ENCODE measurements at regions not wholly inside any gene's neighbourhood (a gene's known extent, or its start where the extent isn't known, plus 50 kb on each side); places are given as distances from the start of the nearest gene placed in this dataset.
"Not testable (repeated sequence)": the region's sequence is repeated elsewhere in the genome, so short reads cannot be mapped to it uniquely, and the experiment has no call there.

DNA sequence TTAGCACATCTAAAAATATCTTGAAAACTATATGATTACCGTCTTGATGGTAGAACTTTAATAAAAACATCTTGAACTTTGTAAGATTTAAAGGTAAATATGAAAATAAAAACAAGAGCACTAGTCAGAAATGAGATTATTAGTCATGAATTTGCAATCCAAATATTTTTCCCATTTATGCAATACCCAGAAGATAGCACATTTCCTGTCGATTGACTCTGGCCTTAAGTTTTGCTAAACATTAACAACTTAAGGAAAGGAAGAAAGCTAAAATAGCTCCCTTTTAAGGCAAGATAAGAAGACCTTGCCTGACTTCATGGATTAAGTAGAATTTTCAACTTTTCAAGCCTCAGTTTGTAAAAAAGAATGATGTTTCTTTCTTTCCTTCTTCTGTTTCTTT is 1374.7 kb upstream of the RAG2 start:
- H3K36me3 Mint-ChIP-seq (ENCODE audit: low read depth) = peaks cover 3% of the 10 kb centered on the region

DNA sequence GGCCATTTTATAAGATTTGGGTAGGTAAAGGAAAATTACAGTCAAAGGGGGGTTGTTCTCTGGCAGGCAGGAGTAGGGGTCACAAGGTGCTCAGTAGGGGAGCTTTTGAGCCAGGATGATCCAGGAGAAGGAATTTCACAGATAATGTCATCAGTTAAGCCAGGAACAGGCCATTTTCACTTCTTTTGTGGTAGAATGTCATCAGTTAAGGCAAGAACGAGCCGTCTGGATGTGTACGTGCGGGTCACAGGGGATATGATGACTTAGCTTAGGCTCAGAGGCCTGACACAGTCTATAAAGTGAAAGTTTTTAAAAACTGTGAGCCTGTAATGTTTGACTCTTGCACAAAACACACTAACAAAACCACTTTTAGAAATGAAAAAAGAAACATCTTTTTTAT is 1371.3 kb upstream of the RAG2 start:
- peaks cover 39% of the 10 kb centered on the region for H3K4me1 Mint-ChIP-seq
- WGBS, 2 experiments (ENCODE audit: insufficient coverage in 1 of 2, insufficient read length in 1 of 2) = 48% methylated on average over 4 of the region's 4 CpGs; no CpG with 5 or more reads in 1 of the 2 experiments

More for the DNA sequence above, 1374.7 kb upstream of the RAG2 start:
- 87 to 90% methylated on average over 1 of the region's 2 CpGs for WGBS, 2 experiments (ENCODE audit: insufficient coverage in 1 of 2, insufficient read length in 1 of 2)
- Histone ChIP-seq H3K27ac (ENCODE audit: low read depth, low read length) (no peak overlapping the region), H3K36me3 (ENCODE audit: control insufficient read depth, insufficient read depth, low read length) (no peaks in the 10 kb centered on the region), H3K4me3 (ENCODE audit: low read length) (no peak overlapping the region), H3K9me3 (ENCODE audit: control insufficient read depth, low read length) (peaks cover 8% of the 10 kb centered on the region), H3K4me1 (ENCODE audit: control insufficient read depth, insufficient read depth, low read length) (no peaks in the 10 kb centered on the region), H3K27me3 (ENCODE audit: control insufficient read depth, insufficient read depth, low read length, poor library complexity, severe bottlenecking) (no peaks in the 10 kb centered on the region), H3K9ac (ENCODE audit: extremely low read depth, low read length, poor library complexity, severe bottlenecking) (no peak overlapping the region)
- Mint-ChIP-seq H3K27ac (no peak overlapping the region), H3K9me3 (peaks cover 12% of the 10 kb centered on the region), H3K27me3 (ENCODE audit: insufficient read depth) (no peaks in the 10 kb centered on the region), H3K4me3 (no peak overlapping the region), H3K4me1 (peaks cover 47% of the 10 kb centered on the region)
- DNase-seq = no peak
- no peak for TF ChIP-seq CTCF (conservative IDR thresholded peaks at IDR 0.05)

GRCh38 chr11:37968148-37968547 is 1370.1 kb upstream of the RAG2 start:
- DNase-seq = peak; percentile 54
- Histone ChIP-seq H3K36me3 (ENCODE audit: control insufficient read depth, insufficient read depth, low read length) (no peaks in the 10 kb centered on the region), H3K4me1 (ENCODE audit: control insufficient read depth, insufficient read depth, low read length) (no peaks in the 10 kb centered on the region), H3K9me3 (ENCODE audit: control insufficient read depth, low read length) (peaks cover 16% of the 10 kb centered on the region), H3K4me3 (ENCODE audit: low read length) (no peak overlapping the region), H3K27ac (ENCODE audit: low read depth, low read length) (no peak overlapping the region), H3K27me3 (ENCODE audit: control insufficient read depth, insufficient read depth, low read length, poor library complexity, severe bottlenecking) (no peaks in the 10 kb centered on the region), H3K9ac (ENCODE audit: extremely low read depth, low read length, poor library complexity, severe bottlenecking) (no peak overlapping the region)
- H3K27ac Mint-ChIP-seq = peak overlapping the region; percentile 58
- H3K9me3 Mint-ChIP-seq = peaks cover 18% of the 10 kb centered on the region
- H3K36me3 Mint-ChIP-seq (ENCODE audit: low read depth) = peaks cover 8% of the 10 kb centered on the region
- H3K4me1 Mint-ChIP-seq = peaks cover 41% of the 10 kb centered on the region
- 74 to 88% methylated on average over 8 to 10 of the region's 10 CpGs for WGBS, 2 experiments (ENCODE audit: insufficient coverage in 1 of 2, insufficient read length in 1 of 2)
- H3K27me3 Mint-ChIP-seq (ENCODE audit: insufficient read depth) = no peaks in the 10 kb centered on the region
- TF ChIP-seq CTCF (conservative IDR thresholded peaks at IDR 0.05) = no peak
- no peak overlapping the region for H3K4me3 Mint-ChIP-seq

More for the DNA sequence above, 1371.3 kb upstream of the RAG2 start:
- H3K4me3 ChIP-seq (ENCODE audit: low read length); H3K36me3 ChIP-seq (ENCODE audit: control insufficient read depth, insufficient read depth, low read length); H3K27ac ChIP-seq (ENCODE audit: low read depth, low read length); H3K4me1 ChIP-seq (ENCODE audit: control insufficient read depth, insufficient read depth, low read length); H3K9ac ChIP-seq (ENCODE audit: extremely low read depth, low read length, poor library complexity, severe bottlenecking); H3K27me3 ChIP-seq (ENCODE audit: control insufficient read depth, insufficient read depth, low read length, poor library complexity, severe bottlenecking); H3K27me3 Mint-ChIP-seq (ENCODE audit: insufficient read depth); H3K36me3 Mint-ChIP-seq (ENCODE audit: low read depth); H3K4me3 Mint-ChIP-seq: not testable (repeated sequence)
- peaks cover 16% of the 10 kb centered on the region for H3K9me3 ChIP-seq (ENCODE audit: control insufficient read depth, low read length)
- peaks cover 18% of the 10 kb centered on the region for H3K9me3 Mint-ChIP-seq
- H3K27ac Mint-ChIP-seq = peak overlapping the region; percentile 85
- peak; percentile 76 for DNase-seq

GRCh38 chr11:37967635-37968034 is 1369.6 kb upstream of the RAG2 start:
- Histone ChIP-seq H3K36me3 (ENCODE audit: control insufficient read depth, insufficient read depth, low read length) (no peaks in the 10 kb centered on the region), H3K27me3 (ENCODE audit: control insufficient read depth, insufficient read depth, low read length, poor library complexity, severe bottlenecking) (no peaks in the 10 kb centered on the region), H3K9ac (ENCODE audit: extremely low read depth, low read length, poor library complexity, severe bottlenecking) (no peak overlapping the region), H3K4me1 (ENCODE audit: control insufficient read depth, insufficient read depth, low read length) (no peaks in the 10 kb centered on the region), H3K4me3 (ENCODE audit: low read length) (no peak overlapping the region), H3K9me3 (ENCODE audit: control insufficient read depth, low read length) (peaks cover 16% of the 10 kb centered on the region), H3K27ac (ENCODE audit: low read depth, low read length) (no peak overlapping the region)
- Mint-ChIP-seq H3K36me3 (ENCODE audit: low read depth) (peaks cover 8% of the 10 kb centered on the region), H3K4me3 (no peak overlapping the region), H3K9me3 (peaks cover 18% of the 10 kb centered on the region), H3K27ac (peak overlapping the region; percentile 70), H3K27me3 (ENCODE audit: insufficient read depth) (no peaks in the 10 kb centered on the region), H3K4me1 (peaks cover 36% of the 10 kb centered on the region)
- TF ChIP-seq CTCF (conservative IDR thresholded peaks at IDR 0.05) = no peak
- peak; percentile 40 for DNase-seq
- 93 to 100% methylated on average over 1 to 10 of the region's 10 CpGs for WGBS, 2 experiments (ENCODE audit: insufficient coverage in 1 of 2, insufficient read length in 1 of 2)
